GM20431 (cell line): ENCODE measurements at regions not wholly inside any gene's neighbourhood (a gene's known extent, or its start where the extent isn't known, plus 50 kb on each side); places are given as distances from the start of the nearest gene placed in this dataset.
"Not testable (repeated sequence)": the region's sequence is repeated elsewhere in the genome, so short reads cannot be mapped to it uniquely, and the experiment has no call there.

Source experiments
- in situ Hi-C: fragments of 300-500 bp; cut with MseI, MboI; formaldehyde crosslinking; loops from one replicate; pipeline ENCODE4 v1.15.0; 2020; ENCODE audit warnings: low sequenced_read_pairs; ENCODE audit not compliant: unreplicated experiment

GRCh38 chr3:169029674-169030285, 633.7 kb downstream of the MECOM start:
- in situ Hi-C loops, result no loop called here

- in situ Hi-C loops, result no loop called here
These were observed 634.8 kb downstream of the MECOM start for GRCh38 chr3:169028716-169029115.

- in situ Hi-C loops, result no loop called here
These were observed 636.8 kb downstream of the MECOM start for GRCh38 chr3:169026543-169027182.

- in situ Hi-C loops, result no loop called here
These were observed 641.1 kb downstream of the MECOM start for GRCh38 chr3:169022457-169022856.

- in situ Hi-C loops, result no loop called here
These were observed 643.1 kb downstream of the MECOM start for GRCh38 chr3:169020371-169020770.

GRCh38 chr3:169009453-169009852, 654.1 kb downstream of the MECOM start:
- in situ Hi-C loops, result no loop called here

- in situ Hi-C loops, result no loop called here
These were observed 654.6 kb downstream of the MECOM start for GRCh38 chr3:169008776-169009358.

- in situ Hi-C loops, result no loop called here
These were observed 656.4 kb downstream of the MECOM start for GRCh38 chr3:169007145-169007544.

- in situ Hi-C loops, result not testable (repeated sequence)
These were observed 657.1 kb downstream of the MECOM start for GRCh38 chr3:169006398-169006797.

- in situ Hi-C loops, result no loop called here
These were observed 660.8 kb downstream of the MECOM start for GRCh38 chr3:169002689-169003088.

GRCh38 chr3:168998792-168999191, 664.7 kb downstream of the MECOM start:
- in situ Hi-C loops, result no loop called here

- in situ Hi-C loops, result no loop called here
These were observed 666.0 kb downstream of the MECOM start for GRCh38 chr3:168997488-168997887.

- in situ Hi-C loops, result no loop called here
These were observed 666.9 kb downstream of the MECOM start for GRCh38 chr3:168996622-168997021.

GRCh38 chr3:168995129-168995528, 668.4 kb downstream of the MECOM start:
- in situ Hi-C loops, result no loop called here

- in situ Hi-C loops, result no loop called here
These were observed 671.7 kb downstream of the MECOM start for GRCh38 chr3:168991803-168992202.

GRCh38 chr3:168990621-168991020, 672.9 kb downstream of the MECOM start:
- in situ Hi-C loops, result no loop called here

GRCh38 chr3:168990134-168990533, 673.4 kb downstream of the MECOM start:
- in situ Hi-C loops, result no loop called here

- in situ Hi-C loops, result no loop called here
These were observed 674.1 kb downstream of the MECOM start for GRCh38 chr3:168989396-168989795.

GRCh38 chr3:168988853-168989252, 674.7 kb downstream of the MECOM start:
- in situ Hi-C loops, result no loop called here

- in situ Hi-C loops, result no loop called here
These were observed 678.6 kb downstream of the MECOM start for GRCh38 chr3:168984872-168985271.

- in situ Hi-C loops, result no loop called here
These were observed 680.5 kb downstream of the MECOM start for GRCh38 chr3:168983046-168983445.

- in situ Hi-C loops, result no loop called here
These were observed 682.1 kb downstream of the MECOM start for GRCh38 chr3:168981396-168981795.
